HepG2 (cell line): ENCODE measurements at regions not wholly inside any gene's neighbourhood (a gene's known extent, or its start where the extent isn't known, plus 50 kb on each side); places are given as distances from the start of the nearest gene placed in this dataset.

Experiments
- ATAC-seq: fragments of 200-7000 bp; cut with Tn5 transposase; 3 replicates; pipeline ENCODE4 v1.9.1; 2020; ENCODE audit warnings: mild to moderate bottlenecking, moderate library complexity
- BruUV-seq: library from RNA; stranded (reverse); fragments of 400-500 nt; replicated peaks from 2 replicates; lab custom pipeline; 2021; lab: Mats Ljungman, UMichigan
- CTCF ChIA-PET: fragments of 300-600 bp; formaldehyde crosslinking; extraction: SDS; loops from one replicate; lab custom pipeline; 2021; ENCODE audit warnings: low total read pairs, inconsistent platforms, low intra/inter-chr PET ratio; lab: Yijun Ruan, JAX
- POLR2A ChIA-PET: fragments of 350-600 bp; sonication (Branson Sonifier 250); formaldehyde crosslinking; loops from one replicate; lab custom pipeline; 2020; ENCODE audit warnings: antibody characterized with exemption, inconsistent platforms; lab: Yijun Ruan, JAX
- DNase-seq: peaks from one replicate; pipeline ENCODE4 v3.0.0-alpha.2; 2015; ENCODE audit warnings: low spot score
- FAIRE-seq: peaks from 3 replicates; lab custom pipeline; 2011; peaks lifted over from hg19 to GRCh38; lab: Jason Lieb, UNC
- H2AFZ ChIP-seq: one replicate; pipeline ENCODE4 v1.6.1; 2011; ENCODE audit warnings: low read length, inconsistent platforms
- H3K27ac ChIP-seq: fragments of 300-600 bp; 3 replicates; pipeline ENCODE4 v1.8.0; 2011; ENCODE audit warnings: mixed run types, mild to moderate bottlenecking, mixed read lengths, low read length, inconsistent platforms; ENCODE audit not compliant: insufficient read depth; ENCODE audit errors: extremely low read length
- H3K27me3 ChIP-seq, 2 experiments: fragments of 200-600 bp in 1 of 2; 2 replicates in 1 of 2; 3 replicates in 1 of 2; pipeline versions ENCODE4 v1.6.0 to v1.8.0; 2011; ENCODE audit warnings: low read length in 2 of 2, mild to moderate bottlenecking in 2 of 2, moderate library complexity in 2 of 2, inconsistent platforms in 1 of 2; ENCODE audit not compliant: insufficient read depth in 2 of 2, control insufficient read depth in 1 of 2
- H3K36me3 ChIP-seq, 2 experiments: fragments of 200-600 bp in 1 of 2; replicated peaks in 1 of 2; 2 replicates in 1 of 2; 3 replicates in 1 of 2; pipeline versions ENCODE4 v1.5.1 to v1.8.0; 2011; ENCODE audit warnings: low read length in 2 of 2, inconsistent platforms in 1 of 2; ENCODE audit not compliant: insufficient read depth in 2 of 2, control insufficient read depth in 1 of 2
- H3K4me1 ChIP-seq: 2 replicates; pipeline ENCODE4 v1.5.1; 2012; ENCODE audit warnings: low read length, inconsistent platforms; ENCODE audit not compliant: insufficient read depth
- H3K4me2 ChIP-seq: 2 replicates; pipeline ENCODE4 v1.6.0; 2011; ENCODE audit warnings: low read depth, low read length, inconsistent platforms
- H3K4me3 ChIP-seq, 3 experiments: fragments of 200-600 bp in 1 of 3; sonication (generic), shearing (Covaris generic) in 1 of 3; replicated peaks in 1 of 3; 2 replicates each; pipeline ENCODE4 v1.5.1; 2011 to 2016; ENCODE audit warnings: low read length in 3 of 3, inconsistent platforms in 2 of 3, low read depth in 2 of 3, mild to moderate bottlenecking in 2 of 3, control low read depth in 1 of 3, mixed read lengths in 1 of 3; ENCODE audit not compliant: insufficient read depth in 1 of 3
- H3K79me2 ChIP-seq: one replicate; pipeline ENCODE4 v1.6.1; 2011; ENCODE audit warnings: low read length, inconsistent platforms; ENCODE audit not compliant: insufficient read depth
- H3K9ac ChIP-seq: 2 replicates; pipeline ENCODE4 v1.6.0; 2011; ENCODE audit warnings: mild to moderate bottlenecking, low read depth, low read length, inconsistent platforms; ENCODE audit not compliant: insufficient read depth
- H3K9me3 ChIP-seq: 2 replicates; pipeline ENCODE4 v1.5.1; 2012; ENCODE audit warnings: mild to moderate bottlenecking, low read length
- H4K20me1 ChIP-seq: 2 replicates; pipeline ENCODE4 v1.6.0; 2011; ENCODE audit warnings: inconsistent platforms, mild to moderate bottlenecking, low read length, moderate library complexity; ENCODE audit not compliant: insufficient read depth
- E2F1 ChIP-seq: sonication (generic); formaldehyde crosslinking; IDR thresholded peaks from 2 replicates; pipeline ENCODE4 v1.5.0; 2020; ENCODE audit warnings: missing genetic modification reagents
- GMEB1 ChIP-seq: sonication (generic); formaldehyde crosslinking; IDR thresholded peaks from 2 replicates; pipeline ENCODE4 v1.5.1; 2020; ENCODE audit warnings: missing genetic modification reagents, mild to moderate bottlenecking, borderline replicate concordance
- PRPF4 ChIP-seq: fragments of 200-400 bp; formaldehyde crosslinking; IDR thresholded peaks from 2 replicates; pipeline ENCODE4 v1.6.1; 2016; ENCODE audit warnings: low read length, low read depth; ENCODE audit not compliant: poor library complexity, severe bottlenecking
- RBM39 ChIP-seq: fragments of 200-400 bp; formaldehyde crosslinking; IDR thresholded peaks from one replicate; pipeline ENCODE4 v1.6.1; 2018; ENCODE audit warnings: antibody characterized with exemption, mild to moderate bottlenecking, low read depth, low read length; ENCODE audit not compliant: poor library complexity, severe bottlenecking
- TBL1XR1 ChIP-seq: fragments of 150-350 bp; IDR thresholded peaks from 2 replicates; pipeline ENCODE4 v1.6.1; 2014; ENCODE audit warnings: borderline replicate concordance, low read length; ENCODE audit not compliant: partially characterized antibody
- ZNF589 ChIP-seq: sonication (generic); formaldehyde crosslinking; conservative IDR thresholded peaks from 2 replicates; pipeline ENCODE4 v1.8.0; 2022; ENCODE audit warnings: mild to moderate bottlenecking, moderate library complexity, missing genetic modification reagents
- ZNF652 ChIP-seq: IDR thresholded peaks from 2 replicates; pipeline ENCODE4 v1.6.1; 2016; ENCODE audit warnings: low read depth, borderline replicate concordance
- ZNF777 ChIP-seq: sonication (generic); formaldehyde crosslinking; IDR thresholded peaks from 2 replicates; pipeline ENCODE4 v1.4.0; 2020; ENCODE audit warnings: missing genetic modification reagents
- WGBS: methylation state at CpG from one replicate; pipeline ENCODE4 v1.1.6; 2017; ENCODE audit warnings: low lambda C conversion rate; 5-methylcytosine and 5-hydroxymethylcytosine counted together
- in situ Hi-C: cut with HindIII; loops from 2 replicates; pipeline ENCODE4 v1.10.0; 2017; ENCODE audit warnings: low pct_unique_long_range_greater_than_20kb; ENCODE audit not compliant: extremely low pct_ligation_motif_present
- intact Hi-C: fragments of 100-400 bp; cut with micrococcal nuclease; formaldehyde crosslinking; loops from one replicate; pipeline ENCODE4 v1.10.0; 2022; ENCODE audit not compliant: unreplicated experiment

DNA sequence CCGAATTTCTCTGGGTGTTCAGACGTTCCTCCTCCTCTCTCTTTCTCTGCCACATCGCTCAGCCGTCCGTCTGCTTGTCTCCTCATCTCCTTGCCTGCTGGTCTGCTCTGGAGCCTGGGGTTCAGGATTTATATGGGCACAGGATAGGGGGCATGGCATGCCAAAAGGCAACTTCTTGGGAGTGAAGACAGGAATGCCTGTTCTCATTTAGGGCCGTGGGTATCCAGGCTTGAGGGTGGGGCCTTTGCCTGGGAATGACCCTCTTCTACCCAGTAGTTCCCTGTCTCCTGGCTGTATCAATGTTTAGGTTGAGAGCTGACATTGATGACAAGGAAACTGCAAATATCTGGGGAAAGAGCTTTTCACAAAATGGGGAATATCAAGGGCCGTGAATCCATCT, 98.0 kb downstream of the HRH4 start:
- Histone ChIP-seq H3K27me3 (peaks cover 3 to 16% of the 10 kb centered on the region in 2 experiments; a peak in 3 of 5 replicates), H3K4me1 (no peaks in the 10 kb centered on the region), H3K27ac (no peak overlapping the region), H2AFZ (no peak overlapping the region), H3K9me3 (no peaks in the 10 kb centered on the region), H3K4me3 (no peak overlapping the region), H3K79me2 (no peaks in the 10 kb centered on the region), H3K4me2 (no peak overlapping the region), H3K36me3 (no peaks in the 10 kb centered on the region), H3K9ac (no peak overlapping the region), H4K20me1 (no peaks in the 10 kb centered on the region)
- WGBS, result 3% methylated on average over 7 of the region's 7 CpGs
- ATAC-seq, result no peak
- ChIA-PET CTCF (no interaction called here), POLR2A (no interaction called here)
- intact Hi-C loops (no loop called here), in situ Hi-C loops (no loop called here)
- no peak for DNase-seq
- no TSS peak for BruUV-seq
- TF ChIP-seq TBL1XR1, result no peak
- no peak for TF ChIP-seq PRPF4
- TF ChIP-seq ZNF652 (CRISPR knock-in tag), result no peak
- FAIRE-seq, result no peak

- H3K79me2 ChIP-seq, result no peaks in the 10 kb centered on the region
- no TSS peak for BruUV-seq
- no peaks in the 10 kb centered on the region for H3K4me1 ChIP-seq
- TF ChIP-seq E2F1 (CRISPR knock-in tag) (no peak), ZNF777 (no peak), RBM39 (no peak), GMEB1 (CRISPR knock-in tag) (no peak), ZNF589 (CRISPR knock-in tag) (no peak)
- TF ChIP-seq, all 625 proteins: peak for 0
- H3K4me2 ChIP-seq, result no peak overlapping the region
- H3K27me3 ChIP-seq, result peaks cover 3 to 13% of the 10 kb centered on the region in 2 experiments; a peak in 3 of 5 replicates
- no peak overlapping the region for H3K4me3 ChIP-seq
- no peak overlapping the region for H3K9ac ChIP-seq
- ChIA-PET CTCF (no interaction called here), POLR2A (no interaction called here)
- WGBS, result 1% methylated on average over 4 of the region's 4 CpGs
- FAIRE-seq (no peak), ATAC-seq (no peak), DNase-seq (no peak)
- in situ Hi-C loops (no loop called here), intact Hi-C loops (no loop called here)
- H3K9me3 ChIP-seq, result no peaks in the 10 kb centered on the region
- H4K20me1 ChIP-seq, result no peaks in the 10 kb centered on the region
- no peak overlapping the region for H3K27ac ChIP-seq
- H2AFZ ChIP-seq, result no peak overlapping the region
- H3K36me3 ChIP-seq, result no peaks in the 10 kb centered on the region
These were observed 99.1 kb downstream of the HRH4 start for GRCh38 chr18:24559526-24559925.
